Type B pancreatic cell (in vitro differentiated cells): ENCODE measurements at regions not wholly inside any gene's neighbourhood (a gene's known extent, or its start where the extent isn't known, plus 50 kb on each side); places are given as distances from the start of the nearest gene placed in this dataset.

Source experiments
- DNase-seq: peaks from one replicate; pipeline ENCODE4 v3.0.0; 2021; ENCODE audit warnings: mixed read lengths; ENCODE audit not compliant: unreplicated experiment; ENCODE audit errors: extremely low spot score
- H3K27ac Mint-ChIP-seq: 2 replicates; pipeline ENCODE4 v1.8.0; 2021; ENCODE audit warnings: mild to moderate bottlenecking, mixed read lengths
- H3K27me3 Mint-ChIP-seq: 2 replicates; pipeline ENCODE4 v1.8.0; 2021; ENCODE audit warnings: mixed read lengths
- H3K36me3 Mint-ChIP-seq: 2 replicates; pipeline ENCODE4 v1.8.0; 2021; ENCODE audit warnings: mixed read lengths
- H3K4me1 Mint-ChIP-seq: one replicate; pipeline ENCODE4 v1.8.0; 2021; ENCODE audit warnings: mixed read lengths; ENCODE audit not compliant: unreplicated experiment
- H3K4me3 Mint-ChIP-seq: 2 replicates; pipeline ENCODE4 v1.8.0; 2021; ENCODE audit warnings: mild to moderate bottlenecking, mixed read lengths
- H3K9me3 Mint-ChIP-seq: 2 replicates; pipeline ENCODE4 v1.8.0; 2021; ENCODE audit warnings: mixed read lengths
- TF ChIP-seq, protein P1 (sequence below): fragments of 200-600 bp; sonication (generic); conservative IDR thresholded peaks from 2 replicates; pipeline ENCODE4 v1.5.0; 2021; ENCODE audit warnings: antibody characterized with exemption, mild to moderate bottlenecking

DNA sequence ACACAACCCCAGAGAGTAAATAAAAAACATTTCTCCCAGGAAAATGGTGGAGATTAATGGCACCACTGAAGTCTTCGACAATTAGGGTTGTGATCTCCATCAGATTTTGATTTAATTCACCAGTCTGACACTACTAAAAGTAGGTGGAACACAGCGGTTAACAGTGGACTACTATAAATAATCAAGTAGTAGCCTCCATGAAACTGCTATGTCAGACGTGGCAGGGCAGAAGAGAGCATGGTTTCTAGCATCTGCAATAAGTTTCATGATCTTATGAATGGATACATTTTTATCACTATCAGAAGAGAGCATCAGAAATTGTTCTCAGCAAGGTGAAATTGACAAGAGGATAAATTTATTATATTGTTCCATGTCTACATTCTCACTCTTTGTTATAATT lies 1706.6 kb downstream of the MRPL39 start:
- Mint-ChIP-seq H3K27ac (no peak overlapping the region), H3K4me3 (no peak overlapping the region), H3K4me1 (no peaks in the 10 kb centered on the region), H3K36me3 (no peaks in the 10 kb centered on the region), H3K9me3 (peaks cover 11% of the 10 kb centered on the region), H3K27me3 (no peaks in the 10 kb centered on the region)
- no peak for DNase-seq
- TF ChIP-seq, protein P1, sequence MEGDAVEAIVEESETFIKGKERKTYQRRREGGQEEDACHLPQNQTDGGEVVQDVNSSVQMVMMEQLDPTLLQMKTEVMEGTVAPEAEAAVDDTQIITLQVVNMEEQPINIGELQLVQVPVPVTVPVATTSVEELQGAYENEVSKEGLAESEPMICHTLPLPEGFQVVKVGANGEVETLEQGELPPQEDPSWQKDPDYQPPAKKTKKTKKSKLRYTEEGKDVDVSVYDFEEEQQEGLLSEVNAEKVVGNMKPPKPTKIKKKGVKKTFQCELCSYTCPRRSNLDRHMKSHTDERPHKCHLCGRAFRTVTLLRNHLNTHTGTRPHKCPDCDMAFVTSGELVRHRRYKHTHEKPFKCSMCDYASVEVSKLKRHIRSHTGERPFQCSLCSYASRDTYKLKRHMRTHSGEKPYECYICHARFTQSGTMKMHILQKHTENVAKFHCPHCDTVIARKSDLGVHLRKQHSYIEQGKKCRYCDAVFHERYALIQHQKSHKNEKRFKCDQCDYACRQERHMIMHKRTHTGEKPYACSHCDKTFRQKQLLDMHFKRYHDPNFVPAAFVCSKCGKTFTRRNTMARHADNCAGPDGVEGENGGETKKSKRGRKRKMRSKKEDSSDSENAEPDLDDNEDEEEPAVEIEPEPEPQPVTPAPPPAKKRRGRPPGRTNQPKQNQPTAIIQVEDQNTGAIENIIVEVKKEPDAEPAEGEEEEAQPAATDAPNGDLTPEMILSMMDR = no peak

- Mint-ChIP-seq H3K4me1 (no peaks in the 10 kb centered on the region), H3K27ac (no peak overlapping the region), H3K27me3 (no peaks in the 10 kb centered on the region), H3K9me3 (peaks cover 11% of the 10 kb centered on the region), H3K36me3 (no peaks in the 10 kb centered on the region), H3K4me3 (no peak overlapping the region)
- no peak for DNase-seq
- TF ChIP-seq, protein P1 = no peak
Observed at GRCh38 chr21:23899561-23899960, 1707.7 kb downstream of the MRPL39 start.

DNA sequence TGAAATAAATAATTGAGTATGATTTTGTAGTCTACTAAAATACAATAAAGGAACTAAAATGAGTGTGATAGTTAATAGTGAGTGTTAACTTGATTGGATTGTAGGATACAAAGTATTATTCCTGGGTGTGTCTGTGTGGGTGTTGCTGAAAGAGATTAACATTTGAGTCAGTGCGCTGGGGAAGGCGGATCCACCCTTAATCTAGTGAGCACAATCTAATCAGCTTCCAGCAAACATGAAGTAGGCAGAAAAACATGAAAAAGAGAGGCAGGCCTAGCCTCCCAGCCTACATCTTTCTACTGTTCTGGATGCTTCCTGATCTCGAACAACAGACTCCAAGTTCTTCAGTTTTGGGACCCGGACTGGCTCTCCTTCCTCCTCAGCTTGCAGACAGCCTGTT lies 1716.6 kb downstream of the MRPL39 start:
- H3K36me3 Mint-ChIP-seq = no peaks in the 10 kb centered on the region
- DNase-seq = no peak
- no peak overlapping the region for H3K4me3 Mint-ChIP-seq
- no peak overlapping the region for H3K27ac Mint-ChIP-seq
- TF ChIP-seq, protein P1 = no peak
- H3K9me3 Mint-ChIP-seq = no peaks in the 10 kb centered on the region
- no peaks in the 10 kb centered on the region for H3K27me3 Mint-ChIP-seq
- no peaks in the 10 kb centered on the region for H3K4me1 Mint-ChIP-seq

DNA sequence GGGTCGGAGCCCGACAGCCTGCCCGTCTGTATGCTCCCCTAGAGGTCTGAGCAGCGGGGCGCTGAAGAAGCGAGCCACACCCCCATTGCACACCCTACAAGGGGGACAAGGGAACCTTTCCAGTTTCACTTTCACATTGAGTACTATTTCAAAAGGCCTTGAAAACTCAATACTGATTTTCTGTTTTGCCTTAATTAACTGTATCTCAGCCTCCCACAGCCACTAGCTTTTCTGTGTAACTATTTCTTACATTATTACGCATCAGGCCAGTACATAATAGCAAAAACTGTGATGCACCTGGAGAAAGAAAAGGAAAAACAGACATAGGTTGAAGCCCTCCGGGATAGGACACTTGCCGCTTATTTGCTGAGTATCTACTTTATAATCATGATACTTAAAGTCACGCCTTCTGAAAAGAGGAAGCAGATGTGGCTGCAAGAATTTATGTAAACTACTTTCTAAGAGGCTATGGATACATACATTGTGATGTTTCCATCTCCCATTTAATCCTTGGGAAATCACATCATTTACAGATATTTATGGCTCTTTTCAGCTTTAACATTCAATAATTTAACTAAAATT lies 1719.5 kb downstream of the MRPL39 start:
- H3K4me3 Mint-ChIP-seq = no peak overlapping the region
- no peaks in the 10 kb centered on the region for H3K4me1 Mint-ChIP-seq
- H3K27ac Mint-ChIP-seq = no peak overlapping the region
- no peaks in the 10 kb centered on the region for H3K27me3 Mint-ChIP-seq
- H3K36me3 Mint-ChIP-seq = no peaks in the 10 kb centered on the region
- TF ChIP-seq, protein P1 = no peak
- no peak for DNase-seq
- no peaks in the 10 kb centered on the region for H3K9me3 Mint-ChIP-seq

GRCh38 chr21:23886828-23887724 lies 1720.2 kb downstream of the MRPL39 start:
- no peak overlapping the region for H3K4me3 Mint-ChIP-seq
- H3K9me3 Mint-ChIP-seq = no peaks in the 10 kb centered on the region
- H3K27ac Mint-ChIP-seq = no peak overlapping the region
- no peaks in the 10 kb centered on the region for H3K36me3 Mint-ChIP-seq
- TF ChIP-seq, protein P1 = no peak
- H3K27me3 Mint-ChIP-seq = no peaks in the 10 kb centered on the region
- H3K4me1 Mint-ChIP-seq = no peaks in the 10 kb centered on the region
- no peak for DNase-seq
